Right lobe of liver (tissue), 6 donors: ENCODE measurements at regions not wholly inside any gene's neighbourhood (a gene's known extent, or its start where the extent isn't known, plus 50 kb on each side); places are given as distances from the start of the nearest gene placed in this dataset.

Source experiments
- ATAC-seq, 4 donors: fragments of 200-7000 bp; cut with Tn5 transposase; one replicate each; pipeline ENCODE4 v1.9.1; 2020; ENCODE audit warnings: mild to moderate bottlenecking in 4 of 4, moderate library complexity in 4 of 4
- DNase-seq, 3 donors: peaks; one replicate each; pipeline ENCODE4 v3.0.0-alpha.2; 2020
- H3K27ac ChIP-seq, 3 donors: fragments of 200-600 bp; one replicate each; pipeline ENCODE4 v1.8.0; 2022
- H3K27me3 ChIP-seq, 2 donors: fragments of 200-600 bp; one replicate each; pipeline ENCODE4 v1.8.0; 2022
- H3K36me3 ChIP-seq, 4 donors: fragments of 200-600 bp; sonication (generic) in 1 of 4; one replicate each; pipeline versions ENCODE4 v1.5.1 to v1.8.0; 2017 to 2022; ENCODE audit warnings: control low read depth in 1 of 4
- H3K4me1 ChIP-seq, 4 donors: fragments of 200-600 bp; sonication (generic) in 1 of 4; one replicate each; pipeline versions ENCODE4 v1.5.1 to v1.8.0; 2017 to 2022; ENCODE audit warnings: control low read depth in 1 of 4
- H3K4me3 ChIP-seq, 3 donors: fragments of 200-600 bp; one replicate each; pipeline ENCODE4 v1.8.0; 2022
- H3K9me3 ChIP-seq, 4 donors: fragments of 200-600 bp; sonication (generic) in 1 of 4; one replicate each; pipeline versions ENCODE4 v1.5.1 to v1.8.0; 2017 to 2022; ENCODE audit warnings: control low read depth in 1 of 4
- CTCF ChIP-seq, 4 donors: fragments of 200-600 bp in 3 of 4; fragments of 450-650 bp in 1 of 4; IDR thresholded peaks; one replicate each; pipeline versions ENCODE4 v1.5.1 to v1.8.0; 2016 to 2022; ENCODE audit warnings: antibody characterized with exemption in 4 of 4, mild to moderate bottlenecking in 2 of 4
- POLR2A ChIP-seq: fragments of 450-650 bp; IDR thresholded peaks from one replicate; pipeline ENCODE4 v1.6.1; 2017; ENCODE audit warnings: antibody characterized with exemption, mild to moderate bottlenecking
- WGBS: methylation state at CpG from one replicate; pipeline ENCODE4 v1.1.6; 2018; ENCODE audit warnings: low coverage, low lambda C conversion rate; ENCODE audit not compliant: insufficient coverage; ENCODE audit errors: missing lambda C conversion rate; 5-methylcytosine and 5-hydroxymethylcytosine counted together
- intact Hi-C, 2 donors: fragments of 100-400 bp; cut with DNase I; formaldehyde crosslinking; loops; one replicate each; pipeline versions ENCODE4 v1.11.2 to v1.14.1; 2022
- donor health status: DM: no; HTN: yes; CAD: no.
- donor health status: DM: no; HTN: no; CAD: no.
- donor health status: DM: no; HTN: no; CAD: no.
- donor health status: DM: no; HTN: yes; CAD: no.
- donor health status: DM: no; HTN: yes; CAD: no.

GRCh38 chrX:2587146-2587545 is 86.4 kb upstream of the DHRSX start:
- intact Hi-C loops, result no loop called here
- Histone ChIP-seq H3K36me3 (no peaks in the 10 kb centered on the region), H3K27ac (no peak overlapping the region), H3K4me3 (no peak overlapping the region), H3K4me1 (no peaks in the 10 kb centered on the region), H3K27me3 (peaks cover 0 to 12% of the 10 kb centered on the region in 2 donors), H3K9me3 (no peaks in the 10 kb centered on the region)
- WGBS, result 45% methylated on average over 4 of the region's 4 CpGs
- no peak for ATAC-seq
- TF ChIP-seq CTCF (IDR thresholded peaks at IDR 0.05) (no peak), POLR2A (no peak)
- no peak for DNase-seq

DNA sequence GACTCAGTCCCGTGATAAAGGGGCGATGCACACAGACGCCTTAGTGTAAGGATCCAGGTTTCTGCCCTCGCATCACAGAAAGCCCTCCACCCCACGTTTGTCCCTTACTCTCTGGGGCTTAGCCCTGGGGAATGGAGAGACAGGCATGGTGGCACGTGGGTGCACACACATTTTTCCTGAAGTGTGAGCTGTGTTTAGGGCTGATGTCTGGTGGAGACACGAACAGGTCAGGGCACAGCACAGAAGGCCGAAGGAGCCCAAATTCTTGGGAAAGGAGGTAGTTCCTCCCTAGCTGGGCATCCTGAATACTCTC is 84.3 kb upstream of the DHRSX start:
- DNase-seq (no peak), ATAC-seq (no peak)
- intact Hi-C loops, result no loop called here
- Histone ChIP-seq H3K27me3 (peaks cover 0 to 21% of the 10 kb centered on the region in 2 donors), H3K36me3 (no peaks in the 10 kb centered on the region), H3K4me1 (no peaks in the 10 kb centered on the region), H3K4me3 (no peak overlapping the region), H3K27ac (no peak overlapping the region), H3K9me3 (no peaks in the 10 kb centered on the region)
- TF ChIP-seq CTCF (IDR thresholded peaks at IDR 0.05) (no peak), POLR2A (no peak)
- WGBS, result 48% methylated on average over 6 of the region's 8 CpGs

DNA sequence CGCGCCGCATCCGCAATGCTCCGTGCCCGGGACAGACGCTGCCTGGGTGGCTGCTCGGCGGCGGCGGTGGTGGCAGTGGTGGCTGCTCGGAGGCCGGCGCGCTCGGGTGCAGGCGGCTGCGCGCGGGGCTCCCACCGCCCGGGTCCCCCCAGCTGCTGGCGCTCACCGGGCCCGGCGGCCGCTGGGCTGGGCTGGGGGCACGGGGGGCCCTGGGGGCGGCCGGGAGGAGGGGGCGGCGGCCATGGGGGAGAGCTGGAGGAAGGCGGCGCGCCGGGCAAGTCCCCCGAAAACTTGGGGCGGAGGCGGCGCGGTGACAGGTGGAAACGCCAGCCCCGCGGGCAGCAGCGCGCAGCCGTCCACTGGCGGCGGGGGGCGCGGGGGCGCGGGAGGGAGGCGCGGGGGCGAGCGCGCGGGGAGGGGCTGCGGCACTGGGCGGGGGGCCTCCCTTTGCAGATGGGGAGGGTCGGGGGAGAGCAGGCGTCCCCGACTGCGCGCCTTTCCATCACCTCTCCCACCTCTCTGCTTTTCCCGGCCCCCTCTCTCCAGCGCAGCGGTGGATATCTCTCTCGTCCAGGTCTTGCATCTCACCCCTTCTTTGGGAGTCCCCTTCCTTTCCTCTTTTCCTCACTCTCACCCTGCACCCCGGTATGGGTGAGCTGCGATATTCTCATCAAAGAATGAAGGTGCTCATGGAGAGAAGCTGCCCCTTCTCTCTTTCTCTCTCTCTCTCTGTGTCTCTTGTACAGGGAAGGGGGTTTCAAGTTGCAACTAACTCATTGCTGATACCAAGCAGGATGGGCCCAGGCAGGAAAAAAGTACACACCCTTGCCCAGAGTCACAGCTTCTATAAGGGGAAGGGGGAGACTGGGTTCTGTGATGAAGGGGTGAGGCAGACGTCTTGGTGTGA is 83.7 kb upstream of the DHRSX start:
- peaks cover 0 to 21% of the 10 kb centered on the region in 2 donors for H3K27me3 ChIP-seq
- TF ChIP-seq CTCF (IDR thresholded peaks at IDR 0.05), result no peak
- TF ChIP-seq POLR2A, result no peak
- no peak overlapping the region for H3K27ac ChIP-seq
- intact Hi-C loops, result no loop called here
- no peak overlapping the region for H3K4me3 ChIP-seq
- WGBS, result 5% methylated on average over 25 of the region's 73 CpGs
- no peaks in the 10 kb centered on the region for H3K36me3 ChIP-seq
- no peaks in the 10 kb centered on the region for H3K9me3 ChIP-seq
- DNase-seq (no peak), ATAC-seq (peak in 1 of 4 donors; percentile 23)
- no peaks in the 10 kb centered on the region for H3K4me1 ChIP-seq

DNA sequence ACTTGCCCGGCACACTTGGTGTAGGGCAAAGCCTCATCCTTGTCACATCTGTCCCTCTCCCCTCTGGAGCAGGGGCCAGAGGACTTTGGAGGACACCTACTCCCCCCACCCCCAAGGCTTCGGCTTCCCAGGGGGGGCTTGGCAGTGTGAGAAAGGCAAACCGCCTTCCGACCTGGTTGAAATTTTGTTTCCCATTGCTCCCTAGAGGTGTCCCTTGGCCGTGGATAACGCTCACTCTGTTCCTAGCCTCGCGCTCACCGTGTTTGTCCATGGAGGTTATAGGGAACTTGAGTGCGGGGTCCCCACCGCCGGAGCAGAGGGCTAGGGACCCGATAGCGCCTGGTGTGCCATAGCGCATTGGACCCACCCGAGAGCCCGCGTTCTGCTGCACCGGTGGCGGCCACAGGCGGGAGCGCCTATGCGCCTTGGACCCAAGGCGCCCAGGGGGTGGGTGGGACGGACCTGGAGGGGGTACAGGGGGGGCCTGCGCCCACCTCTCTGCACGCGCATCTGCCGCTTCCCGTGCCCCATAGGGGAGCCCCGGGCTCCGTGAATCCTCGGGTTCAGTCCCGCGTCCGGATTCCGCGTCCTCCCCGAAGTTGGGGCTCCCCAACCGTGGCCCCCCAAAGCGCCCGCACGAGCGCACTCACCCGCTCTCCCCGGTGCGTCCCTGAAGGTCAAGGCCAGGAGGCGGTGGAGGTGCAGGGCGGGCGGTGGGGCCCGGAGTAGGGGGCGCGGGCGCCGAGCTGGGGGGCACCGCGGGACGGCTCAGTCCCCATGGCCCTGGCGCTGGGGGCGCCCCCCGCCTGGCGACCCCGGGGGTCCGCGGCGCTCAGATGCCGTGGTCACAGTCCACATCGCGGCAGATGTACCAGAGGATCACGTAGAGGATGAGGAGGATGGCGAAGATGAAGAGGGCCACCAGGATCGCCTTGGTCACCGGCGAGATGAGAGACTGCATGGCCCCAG is 82.7 kb upstream of the DHRSX start:
- Histone ChIP-seq H3K4me3 (no peak overlapping the region), H3K4me1 (no peaks in the 10 kb centered on the region), H3K36me3 (no peaks in the 10 kb centered on the region), H3K27ac (no peak overlapping the region), H3K27me3 (peaks cover 0 to 21% of the 10 kb centered on the region in 2 donors), H3K9me3 (no peaks in the 10 kb centered on the region)
- DNase-seq (peak in 1 of 3 donors; percentile 16), ATAC-seq (no peak)
- WGBS, result 2% methylated on average over 14 of the region's 74 CpGs
- TF ChIP-seq POLR2A (no peak), CTCF (IDR thresholded peaks at IDR 0.05) (no peak)
- intact Hi-C loops, result no loop called here
